GM19395 (cell line): ENCODE measurements at regions not wholly inside any gene's neighbourhood (a gene's known extent, or its start where the extent isn't known, plus 50 kb on each side); places are given as distances from the start of the nearest gene placed in this dataset.

Experiments
- ATAC-seq: cut with Tn5 transposase; IDR thresholded peaks from one replicate; pipeline ENCODE4 v1.9.1; 2021; ENCODE audit warnings: mild to moderate bottlenecking, moderate library complexity; ENCODE audit not compliant: unreplicated experiment

DNA sequence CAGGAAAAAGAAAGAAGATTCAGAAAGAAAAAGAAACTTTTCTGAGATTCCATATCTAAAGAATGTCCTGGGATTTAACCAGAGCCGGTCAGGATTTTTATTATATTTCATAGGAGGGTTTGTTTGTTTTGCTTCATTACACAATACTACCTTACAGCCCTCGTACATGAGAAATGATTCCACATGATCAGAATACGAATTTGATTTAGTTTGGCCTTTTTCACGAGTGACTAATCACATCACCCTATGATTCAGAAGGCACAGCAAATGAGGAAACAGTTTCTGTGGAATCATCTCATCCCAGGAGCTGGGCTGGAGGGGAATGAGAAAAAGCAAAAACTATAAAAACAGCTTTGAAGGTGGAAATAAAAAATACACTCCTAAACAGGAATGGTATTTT lies 54.7 kb upstream of the VWC2 start:
- ATAC-seq: no peak

DNA sequence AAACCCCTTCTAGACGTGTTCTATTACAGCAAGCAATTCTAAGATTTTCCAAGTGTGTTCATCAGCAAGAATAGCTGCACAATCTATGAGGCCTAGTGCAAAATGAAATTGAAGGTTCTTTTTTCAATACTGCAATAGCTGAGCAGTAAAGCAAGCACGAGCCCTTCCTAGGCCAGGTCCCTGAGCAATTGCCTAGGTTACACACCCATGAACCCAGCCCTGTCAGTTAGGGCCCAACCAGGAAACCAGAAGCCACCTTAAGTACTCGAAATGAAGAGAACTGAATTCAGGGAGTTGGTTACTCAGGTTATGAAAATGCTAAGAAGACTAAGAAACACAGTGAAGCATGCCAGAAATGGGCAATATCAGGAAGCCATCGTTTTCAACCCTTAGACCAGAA lies 52.0 kb upstream of the VWC2 start:
- ATAC-seq: no peak
